Forelimb muscle (tissue), 1 donor: ENCODE measurements at regions not wholly inside any gene's neighbourhood (a gene's known extent, or its start where the extent isn't known, plus 50 kb on each side); places are given as distances from the start of the nearest gene placed in this dataset.
"Not testable (repeated sequence)": the region's sequence is repeated elsewhere in the genome, so short reads cannot be mapped to it uniquely, and the experiment has no call there.

Source experiments
- DNase-seq: peaks from one replicate; pipeline ENCODE4 v3.0.0-alpha.2; 2013; ENCODE audit warnings: low read depth

GRCh38 chr6:14518515-14519217 is 401.1 kb downstream of the CD83 start:
- no peak for DNase-seq

- DNase-seq, result no peak
Measured at GRCh38 chr6:14520029-14520428, 402.5 kb downstream of the CD83 start.

GRCh38 chr6:14520536-14520935 is 403.0 kb downstream of the CD83 start:
- no peak for DNase-seq

- no peak for DNase-seq
Measured at GRCh38 chr6:14521141-14521540, 403.6 kb downstream of the CD83 start.

GRCh38 chr6:14521861-14522260 is 404.3 kb downstream of the CD83 start:
- DNase-seq, result not testable (repeated sequence)

- DNase-seq, result peak; percentile 46
Measured at GRCh38 chr6:14524319-14524718, 406.7 kb downstream of the CD83 start.

- DNase-seq, result no peak
Measured at GRCh38 chr6:14530385-14530784, 412.8 kb downstream of the CD83 start.

GRCh38 chr6:14533446-14533845 is 415.9 kb downstream of the CD83 start:
- no peak for DNase-seq

- DNase-seq, result no peak
Measured at GRCh38 chr6:14537030-14537429, 419.5 kb downstream of the CD83 start.

GRCh38 chr6:14540276-14540675 is 422.7 kb downstream of the CD83 start:
- no peak for DNase-seq

- no peak for DNase-seq
Measured at GRCh38 chr6:14540810-14541540, 423.4 kb downstream of the CD83 start.

- DNase-seq, result no peak
Measured at GRCh38 chr6:14542670-14543366, 425.2 kb downstream of the CD83 start.

- no peak for DNase-seq
Measured at GRCh38 chr6:14543971-14544585, 426.5 kb downstream of the CD83 start.

- no peak for DNase-seq
Measured at GRCh38 chr6:14544666-14545065, 427.1 kb downstream of the CD83 start.

- no peak for DNase-seq
Measured at GRCh38 chr6:14545496-14545895, 427.9 kb downstream of the CD83 start.

GRCh38 chr6:14546036-14546435 is 428.5 kb downstream of the CD83 start:
- DNase-seq, result no peak

GRCh38 chr6:14547284-14547998 is 429.9 kb downstream of the CD83 start:
- no peak for DNase-seq

- DNase-seq, result no peak
Measured at GRCh38 chr6:14549304-14549770, 431.8 kb downstream of the CD83 start.

GRCh38 chr6:14549871-14550270 is 432.3 kb downstream of the CD83 start:
- no peak for DNase-seq

GRCh38 chr6:14550410-14550809 is 432.8 kb downstream of the CD83 start:
- no peak for DNase-seq

GRCh38 chr6:14550822-14551221 is 433.2 kb downstream of the CD83 start:
- DNase-seq, result peak; percentile 31
